ENCODE measurements at regions not wholly inside any gene's neighbourhood (a gene's known extent, or its start where the extent isn't known, plus 50 kb on each side); places are given as distances from the start of the nearest gene placed in this dataset.
A peak's percentile ranks its signal among the peaks of the same experiment; 100 is the strongest.

- no peak overlapping the region for H3K4me3 ChIP-seq (ENCODE audit: control insufficient read depth, low read depth, low read length)
- TF ChIP-seq CTCF (conservative IDR thresholded peaks at IDR 0.05; ENCODE audit: control insufficient read depth, insufficient read depth, low read depth, low read length), result no peak
- no peak for DNase-seq (ENCODE audit: low read depth)
Observed at GRCh38 chr13:105527127-105527526, 1008.3 kb downstream of the EFNB2 start.

GRCh38 chr13:105519771-105520170 is 1015.7 kb downstream of the EFNB2 start:
- DNase-seq (ENCODE audit: low read depth), result no peak
- no peak for TF ChIP-seq CTCF (conservative IDR thresholded peaks at IDR 0.05; ENCODE audit: control insufficient read depth, insufficient read depth, low read depth, low read length)
- H3K4me3 ChIP-seq (ENCODE audit: control insufficient read depth, low read depth, low read length), result no peak overlapping the region

- TF ChIP-seq CTCF (conservative IDR thresholded peaks at IDR 0.05; ENCODE audit: control insufficient read depth, insufficient read depth, low read depth, low read length), result no peak
- DNase-seq (ENCODE audit: low read depth), result peak; percentile 1
- H3K4me3 ChIP-seq (ENCODE audit: control insufficient read depth, low read depth, low read length), result no peak overlapping the region
Observed at GRCh38 chr13:105518086-105518485, 1017.4 kb downstream of the EFNB2 start.

GRCh38 chr13:105514401-105514800 is 1021.1 kb downstream of the EFNB2 start:
- TF ChIP-seq CTCF (conservative IDR thresholded peaks at IDR 0.05; ENCODE audit: control insufficient read depth, insufficient read depth, low read depth, low read length), result no peak
- no peak for DNase-seq (ENCODE audit: low read depth)
- no peak overlapping the region for H3K4me3 ChIP-seq (ENCODE audit: control insufficient read depth, low read depth, low read length)

- no peak for DNase-seq (ENCODE audit: low read depth)
- H3K4me3 ChIP-seq (ENCODE audit: control insufficient read depth, low read depth, low read length), result no peak overlapping the region
- TF ChIP-seq CTCF (conservative IDR thresholded peaks at IDR 0.05; ENCODE audit: control insufficient read depth, insufficient read depth, low read depth, low read length), result no peak
Observed at GRCh38 chr13:105513448-105513847, 1022.0 kb downstream of the EFNB2 start.

- no peak for TF ChIP-seq CTCF (conservative IDR thresholded peaks at IDR 0.05; ENCODE audit: control insufficient read depth, insufficient read depth, low read depth, low read length)
- no peak for DNase-seq (ENCODE audit: low read depth)
Observed at GRCh38 chr13:105509981-105510762, 1025.3 kb downstream of the EFNB2 start.

More at GRCh38 chr13:105509981-105510762, 1025.3 kb downstream of the EFNB2 start:
- no peak overlapping the region for H3K4me3 ChIP-seq (ENCODE audit: control insufficient read depth, low read depth, low read length)
